NT2/D1 (cell line): ENCODE measurements at regions not wholly inside any gene's neighbourhood (a gene's known extent, or its start where the extent isn't known, plus 50 kb on each side); places are given as distances from the start of the nearest gene placed in this dataset.

Experiments
- SUZ12 ChIP-seq: IDR thresholded peaks from 2 replicates; pipeline ENCODE4 v1.6.1; 2011; ENCODE audit not compliant: insufficient read length, insufficient read depth; ENCODE audit errors: extremely low read depth
- YY1 ChIP-seq: IDR thresholded peaks from 2 replicates; pipeline ENCODE4 v1.6.1; 2011; ENCODE audit not compliant: insufficient read length, insufficient read depth
- ZNF274 ChIP-seq: IDR thresholded peaks from 2 replicates; pipeline ENCODE4 v1.6.1; 2011; ENCODE audit warnings: mild to moderate bottlenecking, low read depth, low read length

DNA sequence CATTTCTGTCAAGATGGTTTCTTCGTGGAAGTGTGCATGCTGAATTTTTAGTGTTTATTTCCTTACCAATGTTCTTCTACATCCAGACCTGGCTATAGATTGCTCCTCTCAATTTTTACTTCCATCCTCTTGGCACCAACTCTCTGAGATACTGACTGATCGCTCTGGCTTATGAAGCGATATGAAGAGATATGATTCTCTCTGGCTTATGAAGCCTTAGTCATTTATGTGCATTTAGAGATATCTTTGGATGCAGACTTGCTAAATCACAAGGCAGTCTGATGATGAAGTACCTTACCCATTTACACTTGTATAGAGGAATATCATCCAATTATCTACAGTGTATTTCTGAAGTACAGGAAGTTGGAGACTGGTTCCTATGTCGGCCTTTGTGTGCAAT is 295.4 kb upstream of the STXBP5 start:
- no peak for TF ChIP-seq ZNF274
- TF ChIP-seq YY1 = no peak
- TF ChIP-seq SUZ12 = no peak
